OCI-LY1 (cell line): ENCODE measurements at regions not wholly inside any gene's neighbourhood (a gene's known extent, or its start where the extent isn't known, plus 50 kb on each side); places are given as distances from the start of the nearest gene placed in this dataset.

Experiments used
- H2AFZ ChIP-seq: fragments of 200-600 bp; sonication (generic), shearing (Covaris generic); 2 replicates; pipeline ENCODE4 v1.6.0; 2014; ENCODE audit warnings: antibody characterized with exemption, mild to moderate bottlenecking, low read length
- H3F3A ChIP-seq: fragments of 200-600 bp; sonication (generic), shearing (Covaris generic); 2 replicates; pipeline ENCODE4 v1.6.0; 2014; ENCODE audit warnings: mild to moderate bottlenecking, antibody characterized with exemption, low read length, moderate library complexity; ENCODE audit not compliant: insufficient read depth
- H3K27ac ChIP-seq: fragments of 200-600 bp; sonication (generic); 2 replicates; pipeline ENCODE4 v1.5.1; 2014; ENCODE audit warnings: low read length, mixed run types, mild to moderate bottlenecking, low read depth; ENCODE audit not compliant: poor library complexity, severe bottlenecking
- H3K27me3 ChIP-seq: fragments of 200-600 bp; sonication (generic); 2 replicates; pipeline ENCODE4 v1.6.0; 2014; ENCODE audit warnings: antibody characterized with exemption, mild to moderate bottlenecking, low read length, moderate library complexity; ENCODE audit not compliant: insufficient read depth
- H3K36me3 ChIP-seq: fragments of 200-600 bp; sonication (generic); 2 replicates; pipeline ENCODE4 v1.6.1; 2014; ENCODE audit warnings: mild to moderate bottlenecking, antibody characterized with exemption, low read length, moderate library complexity, mixed read lengths; ENCODE audit not compliant: insufficient read depth
- H3K4me1 ChIP-seq: fragments of 200-600 bp; sonication (generic); 2 replicates; pipeline ENCODE4 v1.5.1; 2014; ENCODE audit warnings: mild to moderate bottlenecking, low read length, moderate library complexity; ENCODE audit not compliant: insufficient read depth, severe bottlenecking
- H3K4me2 ChIP-seq: fragments of 200-600 bp; sonication (generic), shearing (Covaris generic); 2 replicates; pipeline ENCODE4 v1.6.1; 2014; ENCODE audit warnings: low read length
- H3K4me3 ChIP-seq: fragments of 200-600 bp; sonication (generic); 2 replicates; pipeline ENCODE4 v1.5.1; 2014; ENCODE audit warnings: low read length, low read depth, mild to moderate bottlenecking, mixed read lengths; ENCODE audit not compliant: poor library complexity, severe bottlenecking
- H3K79me2 ChIP-seq: fragments of 200-600 bp; shearing (Covaris generic); 2 replicates; pipeline ENCODE4 v1.6.1; 2016; ENCODE audit warnings: mixed run types, low read length, mixed read lengths; ENCODE audit not compliant: insufficient read depth
- H3K9ac ChIP-seq: fragments of 200-600 bp; sonication (generic), shearing (Covaris generic); 2 replicates; pipeline ENCODE4 v1.6.1; 2014; ENCODE audit warnings: mild to moderate bottlenecking, low read length, mixed read lengths
- H3K9me2 ChIP-seq: fragments of 200-600 bp; sonication (generic), shearing (Covaris generic); 2 replicates; pipeline ENCODE4 v1.6.1; 2014; ENCODE audit warnings: low read depth, mild to moderate bottlenecking, low read length, mixed read lengths
- H3K9me3 ChIP-seq: fragments of 200-600 bp; shearing (Covaris generic); 2 replicates; pipeline ENCODE4 v1.6.1; 2014; ENCODE audit warnings: low read length, mixed read lengths
- H4K20me1 ChIP-seq: fragments of 200-600 bp; sonication (generic), shearing (Covaris generic); 2 replicates; pipeline ENCODE4 v1.6.0; 2016; ENCODE audit warnings: mild to moderate bottlenecking, low read length; ENCODE audit not compliant: insufficient read depth
- EZH2 ChIP-seq: fragments of 200-600 bp; sonication (generic), shearing (Covaris generic); IDR thresholded peaks from 2 replicates; pipeline ENCODE4 v1.8.0; 2017; ENCODE audit warnings: borderline replicate concordance, mixed run types, mild to moderate bottlenecking, antibody characterized with exemption, low read length, moderate library complexity, mixed read lengths
- TF ChIP-seq, protein P1 (sequence below): fragments of 200-600 bp; sonication (generic), shearing (Covaris generic); IDR thresholded peaks from 2 replicates; pipeline ENCODE4 v1.5.1; 2017; ENCODE audit warnings: mild to moderate bottlenecking, antibody characterized with exemption, low read length, moderate library complexity, mixed read lengths

DNA sequence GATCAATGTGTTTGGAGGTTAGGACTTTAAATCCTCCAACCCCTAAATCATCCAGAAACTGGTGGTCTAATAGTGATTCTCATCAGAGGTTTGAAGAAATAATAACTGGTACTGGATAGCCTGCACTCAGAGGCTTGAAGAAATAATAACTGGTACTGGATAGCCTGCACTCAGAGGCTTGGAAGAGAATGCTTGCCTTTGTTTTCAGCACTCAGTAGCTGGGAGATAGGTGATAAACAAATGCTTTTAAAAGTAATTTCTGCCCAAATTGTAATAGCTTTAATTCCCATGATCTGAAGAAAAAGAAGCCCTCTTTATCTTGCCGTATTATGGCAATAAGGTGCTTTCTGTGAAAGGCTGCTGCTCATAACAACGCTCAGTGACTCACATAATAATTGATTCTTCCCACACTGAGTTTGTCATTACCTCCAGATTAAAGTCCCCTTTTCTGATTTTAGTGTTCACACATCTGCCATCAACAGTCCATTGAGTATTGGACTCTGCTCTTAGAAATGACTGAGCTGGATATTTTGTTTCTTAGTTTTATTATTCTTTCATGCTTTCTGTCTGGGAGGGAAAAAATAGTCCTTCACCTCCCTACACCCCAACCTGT, 112.3 kb upstream of the PHYHIPL start:
- H4K20me1 ChIP-seq, result no peaks in the 10 kb centered on the region
- H3K4me3 ChIP-seq, result no peak overlapping the region
- no peaks in the 10 kb centered on the region for H3K27me3 ChIP-seq
- no peak overlapping the region for H3K4me2 ChIP-seq
- no peak overlapping the region for H3K27ac ChIP-seq
- H2AFZ ChIP-seq, result no peak overlapping the region
- TF ChIP-seq, protein P1, sequence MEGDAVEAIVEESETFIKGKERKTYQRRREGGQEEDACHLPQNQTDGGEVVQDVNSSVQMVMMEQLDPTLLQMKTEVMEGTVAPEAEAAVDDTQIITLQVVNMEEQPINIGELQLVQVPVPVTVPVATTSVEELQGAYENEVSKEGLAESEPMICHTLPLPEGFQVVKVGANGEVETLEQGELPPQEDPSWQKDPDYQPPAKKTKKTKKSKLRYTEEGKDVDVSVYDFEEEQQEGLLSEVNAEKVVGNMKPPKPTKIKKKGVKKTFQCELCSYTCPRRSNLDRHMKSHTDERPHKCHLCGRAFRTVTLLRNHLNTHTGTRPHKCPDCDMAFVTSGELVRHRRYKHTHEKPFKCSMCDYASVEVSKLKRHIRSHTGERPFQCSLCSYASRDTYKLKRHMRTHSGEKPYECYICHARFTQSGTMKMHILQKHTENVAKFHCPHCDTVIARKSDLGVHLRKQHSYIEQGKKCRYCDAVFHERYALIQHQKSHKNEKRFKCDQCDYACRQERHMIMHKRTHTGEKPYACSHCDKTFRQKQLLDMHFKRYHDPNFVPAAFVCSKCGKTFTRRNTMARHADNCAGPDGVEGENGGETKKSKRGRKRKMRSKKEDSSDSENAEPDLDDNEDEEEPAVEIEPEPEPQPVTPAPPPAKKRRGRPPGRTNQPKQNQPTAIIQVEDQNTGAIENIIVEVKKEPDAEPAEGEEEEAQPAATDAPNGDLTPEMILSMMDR, result no peak
- TF ChIP-seq EZH2, result no peak
- no peaks in the 10 kb centered on the region for H3K36me3 ChIP-seq
- H3K9ac ChIP-seq, result no peak overlapping the region
- no peaks in the 10 kb centered on the region for H3K9me2 ChIP-seq
- H3K9me3 ChIP-seq, result no peaks in the 10 kb centered on the region
- H3K79me2 ChIP-seq, result no peaks in the 10 kb centered on the region
- no peaks in the 10 kb centered on the region for H3F3A ChIP-seq
- no peaks in the 10 kb centered on the region for H3K4me1 ChIP-seq

DNA sequence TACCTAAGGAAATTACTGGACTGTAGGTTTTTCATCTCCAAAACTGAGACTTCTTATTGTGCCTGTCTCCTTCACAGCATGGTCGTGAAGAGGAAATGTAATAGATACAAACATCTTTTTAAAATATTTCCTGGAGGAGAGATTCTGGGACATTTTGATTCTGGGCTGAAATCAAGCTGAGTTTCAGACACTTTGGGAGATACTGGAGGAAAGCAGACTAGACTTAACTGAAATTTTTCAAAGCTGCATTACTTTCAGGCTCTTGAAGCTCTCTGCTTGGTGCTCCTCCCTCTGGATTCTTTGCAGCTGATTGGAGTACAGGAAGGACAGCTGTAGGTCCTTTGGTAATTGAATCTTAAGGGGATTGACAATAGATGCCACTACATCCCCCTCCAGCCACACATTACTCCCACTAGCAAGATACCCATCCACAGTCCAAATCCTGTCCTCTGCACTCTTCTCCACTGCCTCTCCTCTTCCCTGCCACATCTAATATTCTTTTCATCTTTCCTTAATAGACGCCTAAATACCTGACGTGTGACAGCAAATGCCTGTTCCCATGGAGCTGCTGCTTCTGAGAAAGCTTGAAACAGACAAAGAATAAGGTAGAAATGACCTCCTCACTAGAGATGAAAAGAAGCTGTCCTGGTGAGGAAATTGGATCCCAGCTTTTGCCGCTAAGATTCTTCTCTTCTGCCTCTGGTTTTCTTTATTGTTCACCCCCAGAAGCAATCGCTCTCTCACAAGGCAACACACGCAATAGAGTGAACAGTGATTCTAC, 111.5 kb upstream of the PHYHIPL start:
- TF ChIP-seq, protein P1, result no peak
- no peak for TF ChIP-seq EZH2
- Histone ChIP-seq H3K9me2 (no peaks in the 10 kb centered on the region), H3K27ac (no peak overlapping the region), H3K9ac (no peak overlapping the region), H3F3A (no peaks in the 10 kb centered on the region), H3K4me2 (no peak overlapping the region), H4K20me1 (no peaks in the 10 kb centered on the region), H3K27me3 (no peaks in the 10 kb centered on the region), H3K4me1 (no peaks in the 10 kb centered on the region), H3K4me3 (no peak overlapping the region), H3K79me2 (no peaks in the 10 kb centered on the region), H3K9me3 (no peaks in the 10 kb centered on the region), H2AFZ (no peak overlapping the region), H3K36me3 (no peaks in the 10 kb centered on the region)

DNA sequence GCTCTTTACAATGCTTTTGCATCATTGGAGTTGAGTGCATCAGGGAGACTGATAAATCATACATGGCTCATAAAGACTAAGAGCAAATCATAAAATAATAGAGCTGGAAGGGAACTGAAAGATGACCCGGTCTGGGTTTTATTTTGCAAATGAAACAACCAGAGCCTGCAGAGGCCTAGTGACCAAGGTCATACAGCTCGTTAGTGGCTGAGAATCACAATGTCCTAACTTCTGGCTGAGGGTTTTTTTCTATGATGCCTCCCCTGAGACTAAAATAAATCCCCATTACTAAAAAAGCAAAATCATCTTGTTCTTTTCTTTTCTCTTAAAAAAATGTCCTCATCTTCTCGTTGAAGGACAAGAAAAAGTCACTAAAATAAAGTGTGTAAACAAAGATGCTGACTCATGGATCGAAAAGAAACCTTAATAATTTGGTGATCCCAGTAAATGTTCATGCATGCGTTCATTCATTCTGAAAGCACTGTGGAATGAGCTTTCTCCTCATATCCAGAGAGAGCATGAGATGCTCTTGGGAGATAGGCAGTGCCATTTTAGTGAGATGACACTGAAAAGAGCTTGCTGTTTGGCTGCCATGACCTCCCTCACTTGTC, 107.8 kb upstream of the PHYHIPL start:
- H3K27ac ChIP-seq, result no peak overlapping the region
- TF ChIP-seq EZH2, result no peak
- TF ChIP-seq, protein P1, result no peak

More for the DNA sequence above, 107.8 kb upstream of the PHYHIPL start:
- H2AFZ ChIP-seq, result no peak overlapping the region
- no peaks in the 10 kb centered on the region for H3F3A ChIP-seq
- H3K27me3 ChIP-seq, result no peaks in the 10 kb centered on the region
- no peak overlapping the region for H3K4me3 ChIP-seq
- no peaks in the 10 kb centered on the region for H3K9me2 ChIP-seq
- H3K9ac ChIP-seq, result no peak overlapping the region
- H3K4me1 ChIP-seq, result no peaks in the 10 kb centered on the region
- no peaks in the 10 kb centered on the region for H3K36me3 ChIP-seq
- no peaks in the 10 kb centered on the region for H3K79me2 ChIP-seq
- no peaks in the 10 kb centered on the region for H3K9me3 ChIP-seq
- no peaks in the 10 kb centered on the region for H4K20me1 ChIP-seq
- H3K4me2 ChIP-seq, result no peak overlapping the region
